GM12872 (cell line): ENCODE measurements at regions not wholly inside any gene's neighbourhood (a gene's known extent, or its start where the extent isn't known, plus 50 kb on each side); places are given as distances from the start of the nearest gene placed in this dataset.

Experiments
- TF ChIP-seq, protein P1 (sequence below): IDR thresholded peaks from 3 replicates; pipeline ENCODE4 v1.5.1; 2011; ENCODE audit warnings: low read depth, mild to moderate bottlenecking, low read length, moderate library complexity; ENCODE audit not compliant: insufficient read depth

DNA sequence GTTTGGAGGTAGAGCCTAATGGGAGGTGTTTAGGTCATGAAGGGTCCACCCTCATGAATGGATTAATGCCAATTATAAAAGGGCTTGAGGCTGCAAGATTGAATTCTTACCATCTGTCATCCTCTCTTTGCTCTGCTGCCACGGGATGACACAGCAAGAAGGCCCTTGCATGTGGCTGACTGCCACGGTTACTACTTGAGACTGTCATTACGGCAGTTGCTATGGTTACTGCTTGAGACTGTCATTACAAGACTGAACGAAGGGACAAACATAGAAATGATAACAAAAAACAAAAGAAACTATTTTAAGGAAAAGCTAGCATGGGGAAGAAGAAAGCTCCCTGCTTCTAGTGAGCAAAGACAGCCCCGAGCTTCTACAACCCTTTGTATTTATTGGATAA is 715.0 kb downstream of the TFAP2A start:
- TF ChIP-seq, protein P1, sequence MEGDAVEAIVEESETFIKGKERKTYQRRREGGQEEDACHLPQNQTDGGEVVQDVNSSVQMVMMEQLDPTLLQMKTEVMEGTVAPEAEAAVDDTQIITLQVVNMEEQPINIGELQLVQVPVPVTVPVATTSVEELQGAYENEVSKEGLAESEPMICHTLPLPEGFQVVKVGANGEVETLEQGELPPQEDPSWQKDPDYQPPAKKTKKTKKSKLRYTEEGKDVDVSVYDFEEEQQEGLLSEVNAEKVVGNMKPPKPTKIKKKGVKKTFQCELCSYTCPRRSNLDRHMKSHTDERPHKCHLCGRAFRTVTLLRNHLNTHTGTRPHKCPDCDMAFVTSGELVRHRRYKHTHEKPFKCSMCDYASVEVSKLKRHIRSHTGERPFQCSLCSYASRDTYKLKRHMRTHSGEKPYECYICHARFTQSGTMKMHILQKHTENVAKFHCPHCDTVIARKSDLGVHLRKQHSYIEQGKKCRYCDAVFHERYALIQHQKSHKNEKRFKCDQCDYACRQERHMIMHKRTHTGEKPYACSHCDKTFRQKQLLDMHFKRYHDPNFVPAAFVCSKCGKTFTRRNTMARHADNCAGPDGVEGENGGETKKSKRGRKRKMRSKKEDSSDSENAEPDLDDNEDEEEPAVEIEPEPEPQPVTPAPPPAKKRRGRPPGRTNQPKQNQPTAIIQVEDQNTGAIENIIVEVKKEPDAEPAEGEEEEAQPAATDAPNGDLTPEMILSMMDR, result no peak

DNA sequence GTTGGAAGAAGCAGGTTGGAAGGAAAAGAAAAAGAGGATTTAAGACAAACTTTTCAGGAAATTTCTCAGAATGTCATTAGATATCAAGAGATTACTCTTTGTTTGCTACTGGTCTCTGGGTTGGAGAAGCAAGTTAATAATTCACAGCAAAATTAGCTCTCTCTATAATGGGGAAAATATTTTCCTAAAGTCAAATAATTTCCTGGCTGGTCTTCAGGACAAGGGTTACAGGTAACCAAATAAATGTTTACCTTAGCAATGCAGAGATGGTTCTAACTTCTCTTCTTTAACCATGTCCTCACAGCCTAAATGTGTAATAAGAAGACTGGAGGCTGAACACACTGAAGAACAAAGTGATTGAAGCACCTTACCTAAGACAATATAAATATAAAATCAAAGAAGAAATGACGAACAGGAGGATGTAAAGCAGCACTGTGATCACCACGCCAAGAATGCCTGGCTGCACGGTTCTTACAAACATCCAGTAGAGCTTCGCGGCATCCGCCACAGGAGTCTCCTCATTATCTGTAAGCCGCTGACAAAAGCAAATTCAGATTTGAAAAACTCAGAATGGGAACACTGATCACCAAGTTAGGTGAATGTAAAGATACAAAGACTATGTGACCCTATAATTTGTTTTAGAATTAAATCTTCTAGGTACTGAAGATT is 717.5 kb downstream of the TFAP2A start:
- TF ChIP-seq, protein P1, result no peak

DNA sequence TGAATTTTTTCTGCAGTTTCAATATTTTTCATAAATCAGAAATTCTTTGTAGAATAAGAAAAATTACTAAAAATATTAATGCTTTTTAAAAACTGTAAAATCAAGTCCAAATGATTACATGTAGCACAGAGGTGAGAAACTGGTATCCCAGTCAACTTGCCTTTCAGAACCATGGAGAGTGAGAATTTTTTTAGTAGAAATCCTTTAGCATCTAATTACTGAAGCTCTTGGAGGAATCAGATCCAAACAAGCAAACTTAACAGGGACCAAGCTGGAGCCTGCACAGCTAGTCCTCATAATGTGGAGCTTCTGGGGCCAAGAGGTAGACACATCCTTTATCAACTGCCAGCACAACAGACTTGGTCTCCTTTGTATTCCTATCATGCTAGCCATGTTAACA is 724.5 kb downstream of the TFAP2A start:
- TF ChIP-seq, protein P1, result no peak

DNA sequence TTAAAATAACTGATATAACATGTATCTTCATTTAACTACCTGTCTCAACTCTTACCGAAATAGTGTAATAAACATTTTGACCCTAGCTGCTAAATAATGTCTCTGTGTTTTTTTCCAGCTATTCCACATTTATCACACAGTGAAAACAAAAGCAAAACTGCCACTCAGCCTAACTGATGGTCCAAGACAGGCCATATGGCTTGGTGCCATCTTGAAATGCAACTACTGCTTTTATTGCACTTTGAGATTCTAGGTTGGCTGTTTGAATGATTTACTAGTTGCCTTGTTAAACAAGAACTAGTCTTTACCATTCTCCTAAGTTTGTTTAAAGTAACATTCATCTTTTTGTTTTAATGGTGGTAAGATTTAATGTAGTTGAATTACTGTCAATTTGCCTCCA is 739.8 kb downstream of the TFAP2A start:
- TF ChIP-seq, protein P1, result no peak

DNA sequence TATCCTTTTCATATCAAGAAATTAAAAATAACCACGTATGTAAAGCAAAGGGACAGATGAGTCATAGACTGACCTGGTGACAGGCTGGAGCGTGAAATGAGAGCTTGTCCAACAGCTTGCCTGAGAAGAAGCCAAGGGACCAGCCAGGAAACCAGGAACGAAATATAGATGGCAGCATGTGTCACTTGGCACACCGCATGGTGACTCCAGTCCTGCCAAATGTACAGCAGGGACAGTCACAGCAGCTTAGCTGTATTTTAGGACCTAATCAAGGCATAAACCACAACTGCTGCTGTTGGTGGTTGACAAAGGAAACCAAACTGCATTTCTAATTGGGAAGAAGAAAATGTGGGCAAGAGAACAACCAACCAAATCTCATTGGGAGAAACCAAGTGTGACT is 755.0 kb downstream of the TFAP2A start:
- TF ChIP-seq, protein P1, result no peak

DNA sequence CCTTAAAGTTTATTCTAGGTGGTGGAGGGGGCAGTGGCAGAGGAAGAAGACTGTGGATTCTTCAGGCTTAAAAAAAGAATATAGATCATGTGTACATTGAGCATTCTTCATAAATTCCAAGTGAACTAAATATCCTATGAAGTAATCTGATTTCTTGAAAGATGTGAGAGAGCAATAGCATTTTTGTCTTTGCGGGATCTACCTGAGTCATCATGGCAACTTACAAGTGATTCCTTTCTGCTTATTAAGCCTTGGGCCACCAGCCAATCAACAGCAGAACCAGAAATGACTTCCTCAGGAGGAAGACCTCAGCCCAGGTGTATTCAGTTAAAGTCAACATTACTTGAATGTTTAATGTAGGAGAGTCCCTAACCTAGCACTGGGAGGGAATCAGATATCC is 756.9 kb downstream of the TFAP2A start:
- TF ChIP-seq, protein P1, result no peak

DNA sequence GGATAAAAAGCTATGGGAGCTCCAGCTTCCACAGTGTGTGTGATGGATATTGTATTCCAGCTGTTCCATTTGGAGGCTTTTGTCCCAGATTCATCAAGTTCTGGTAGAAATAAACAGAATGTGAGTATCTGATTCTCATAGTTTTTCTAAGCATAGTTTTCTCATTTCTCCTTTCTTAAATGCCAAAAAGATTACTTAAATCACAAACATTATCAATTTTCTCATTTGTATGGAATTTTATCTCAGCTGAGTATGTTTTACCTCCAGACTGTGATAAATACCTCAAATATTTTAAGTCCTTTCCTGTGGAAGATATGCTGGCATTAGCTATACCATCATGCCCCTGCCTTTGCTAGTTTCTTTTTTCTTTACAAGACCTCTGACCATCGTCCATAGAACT is 767.3 kb downstream of the TFAP2A start:
- TF ChIP-seq, protein P1, result no peak
